Astrocyte of the cerebellum (primary cell): ENCODE measurements at regions not wholly inside any gene's neighbourhood (a gene's known extent, or its start where the extent isn't known, plus 50 kb on each side); places are given as distances from the start of the nearest gene placed in this dataset.

ENCODE experiments used
- DNase-seq: peaks from one replicate; pipeline ENCODE4 v3.0.0-alpha.2; 2011; ENCODE audit warnings: low read depth
- H3K4me3 ChIP-seq: 2 replicates; pipeline ENCODE4 v1.5.1; 2011; ENCODE audit warnings: mild to moderate bottlenecking, low read depth, low read length, moderate library complexity
- CTCF ChIP-seq: IDR thresholded peaks from 2 replicates; pipeline ENCODE4 v1.5.1; 2012; ENCODE audit warnings: low read length, low read depth, moderate library complexity, mild to moderate bottlenecking; ENCODE audit errors: missing control alignments
- in situ Hi-C: cut with HindIII; loops from 2 replicates; pipeline ENCODE4 v1.10.0; 2017; ENCODE audit warnings: low sequenced_read_pairs

GRCh38 chr10:121041499-121041898, 190.3 kb downstream of the WDR11 start:
- no peak overlapping the region for H3K4me3 ChIP-seq
- in situ Hi-C loops = no loop called here
- TF ChIP-seq CTCF = no peak
- no peak for DNase-seq

- in situ Hi-C loops = no loop called here
- DNase-seq = no peak
- no peak overlapping the region for H3K4me3 ChIP-seq
- no peak for TF ChIP-seq CTCF
These were observed 190.7 kb downstream of the WDR11 start for GRCh38 chr10:121041906-121042305.

GRCh38 chr10:121042342-121042741, 191.2 kb downstream of the WDR11 start:
- TF ChIP-seq CTCF = no peak
- DNase-seq = no peak
- in situ Hi-C loops = no loop called here
- H3K4me3 ChIP-seq = no peak overlapping the region

- in situ Hi-C loops = no loop called here
- no peak overlapping the region for H3K4me3 ChIP-seq
- TF ChIP-seq CTCF = no peak
- DNase-seq = no peak
These were observed 192.1 kb downstream of the WDR11 start for GRCh38 chr10:121043124-121043849.

- DNase-seq = no peak
- in situ Hi-C loops = no loop called here
- no peak for TF ChIP-seq CTCF
- H3K4me3 ChIP-seq = no peak overlapping the region
These were observed 197.6 kb downstream of the WDR11 start for GRCh38 chr10:121048749-121049148.

GRCh38 chr10:121049489-121049888, 198.3 kb downstream of the WDR11 start:
- DNase-seq = no peak
- H3K4me3 ChIP-seq = no peak overlapping the region
- TF ChIP-seq CTCF = no peak
- in situ Hi-C loops = no loop called here
